Breast epithelium (tissue), 4 donors: ENCODE measurements at regions not wholly inside any gene's neighbourhood (a gene's known extent, or its start where the extent isn't known, plus 50 kb on each side); places are given as distances from the start of the nearest gene placed in this dataset.

Source experiments
- DNase-seq, 2 donors: peaks; one replicate each; pipeline ENCODE4 v3.0.0-alpha.2; 2019; ENCODE audit warnings: low spot score in 2 of 2
- H3K27ac ChIP-seq, 2 donors: fragments of 200-600 bp; sonication (generic) in 1 of 2; one replicate each; pipeline ENCODE4 v1.5.1; 2016 to 2019; ENCODE audit warnings: mild to moderate bottlenecking in 1 of 2
- H3K27me3 ChIP-seq, 2 donors: fragments of 200-600 bp; sonication (generic) in 1 of 2; one replicate each; pipeline versions ENCODE4 v1.5.1 to v1.6.0; 2017 to 2019; ENCODE audit warnings: control low read depth in 1 of 2, mild to moderate bottlenecking in 1 of 2
- H3K36me3 ChIP-seq: fragments of 200-600 bp; one replicate; pipeline ENCODE4 v1.5.1; 2019
- H3K4me1 ChIP-seq, 2 donors: fragments of 200-600 bp; sonication (generic); one replicate each; pipeline ENCODE4 v1.5.1; 2016 to 2019; ENCODE audit warnings: control low read depth in 1 of 2
- H3K4me3 ChIP-seq, 3 donors: fragments of 200-600 bp; sonication (generic); 1 replicate in 2 of 3; 2 replicates in 1 of 3; pipeline ENCODE4 v1.5.1; 2016 to 2019; ENCODE audit warnings: mild to moderate bottlenecking in 3 of 3, moderate library complexity in 2 of 3
- H3K9me3 ChIP-seq, 2 donors: fragments of 200-600 bp; sonication (generic) in 1 of 2; one replicate each; pipeline ENCODE4 v1.5.1; 2016 to 2019; ENCODE audit warnings: control low read depth in 1 of 2
- CTCF ChIP-seq, 3 donors: fragments of 450-650 bp; IDR thresholded peaks; one replicate each; pipeline ENCODE4 v1.5.1; 2016 to 2017; ENCODE audit warnings: antibody characterized with exemption in 3 of 3, mild to moderate bottlenecking in 3 of 3, moderate library complexity in 3 of 3
- POLR2A ChIP-seq: fragments of 450-650 bp; IDR thresholded peaks from one replicate; pipeline ENCODE4 v1.6.1; 2016; ENCODE audit warnings: antibody characterized with exemption, mild to moderate bottlenecking, moderate library complexity
- POLR2AphosphoS5 ChIP-seq, 3 donors: sonication (generic); formaldehyde crosslinking; IDR thresholded peaks; one replicate each; pipeline ENCODE4 v1.6.1; 2017; ENCODE audit warnings: antibody characterized with exemption in 3 of 3
- intact Hi-C: fragments of 100-400 bp; cut with DNase I; formaldehyde crosslinking; loops from one replicate; pipeline ENCODE4 v1.15.1; 2023; ENCODE audit warnings: low total_unique reads

GRCh38 chrX:110418316-110419235 is 59.9 kb downstream of the RTL9 start:
- Histone ChIP-seq H3K27ac (peak overlapping the region in 1 of 2 donors; percentile 50), H3K27me3 (peaks cover 0 to 75% of the 10 kb centered on the region in 2 donors)
- intact Hi-C loops, result no loop called here

GRCh38 chrX:110419512-110419911 is 60.9 kb downstream of the RTL9 start:
- intact Hi-C loops, result no loop called here
- Histone ChIP-seq H3K4me3 (no peak overlapping the region), H3K27ac (no peak overlapping the region), H3K36me3 (no peaks in the 10 kb centered on the region), H3K4me1 (no peaks in the 10 kb centered on the region), H3K9me3 (no peaks in the 10 kb centered on the region), H3K27me3 (peaks cover 0 to 72% of the 10 kb centered on the region in 2 donors)
- TF ChIP-seq POLR2A (no peak), POLR2AphosphoS5 (IDR thresholded peaks at IDR 0.05) (no peak), CTCF (IDR thresholded peaks at IDR 0.05) (no peak)
- no peak for DNase-seq

More at GRCh38 chrX:110418316-110419235, 59.9 kb downstream of the RTL9 start:
- TF ChIP-seq CTCF (IDR thresholded peaks at IDR 0.05) (peak; percentile 14 to 33 (median 29)), POLR2AphosphoS5 (IDR thresholded peaks at IDR 0.05) (no peak), POLR2A (no peak)
- Histone ChIP-seq H3K4me3 (no peak overlapping the region), H3K9me3 (no peaks in the 10 kb centered on the region), H3K4me1 (no peaks in the 10 kb centered on the region), H3K36me3 (no peaks in the 10 kb centered on the region)
- DNase-seq, result no peak

GRCh38 chrX:110420771-110421499 is 62.3 kb downstream of the RTL9 start:
- H3K27me3 ChIP-seq, result peaks cover 0 to 66% of the 10 kb centered on the region in 2 donors
- no peaks in the 10 kb centered on the region for H3K9me3 ChIP-seq
- H3K4me3 ChIP-seq, result no peak overlapping the region
- TF ChIP-seq POLR2AphosphoS5 (IDR thresholded peaks at IDR 0.05), result no peak
- no peak for TF ChIP-seq CTCF (IDR thresholded peaks at IDR 0.05)
- no peak for TF ChIP-seq POLR2A
- intact Hi-C loops, result no loop called here
- no peak overlapping the region for H3K27ac ChIP-seq
- H3K4me1 ChIP-seq, result no peaks in the 10 kb centered on the region
- H3K36me3 ChIP-seq, result no peaks in the 10 kb centered on the region
- no peak for DNase-seq

GRCh38 chrX:110421500-110422455 is 63.1 kb downstream of the RTL9 start:
- Histone ChIP-seq H3K36me3 (no peaks in the 10 kb centered on the region), H3K9me3 (no peaks in the 10 kb centered on the region), H3K27ac (no peak overlapping the region), H3K27me3 (peaks cover 0 to 60% of the 10 kb centered on the region in 2 donors), H3K4me3 (no peak overlapping the region), H3K4me1 (no peaks in the 10 kb centered on the region)
- peak; percentile 54 to 55 for DNase-seq
- no peak for TF ChIP-seq POLR2A
- TF ChIP-seq POLR2AphosphoS5 (IDR thresholded peaks at IDR 0.05), result no peak
- no peak for TF ChIP-seq CTCF (IDR thresholded peaks at IDR 0.05)
- intact Hi-C loops, result no loop called here
